Epithelial cell of prostate (primary cell): ENCODE measurements at regions not wholly inside any gene's neighbourhood (a gene's known extent, or its start where the extent isn't known, plus 50 kb on each side); places are given as distances from the start of the nearest gene placed in this dataset.
A peak's percentile ranks its signal among the peaks of the same experiment; 100 is the strongest.

ENCODE experiments used
- DNase-seq: peaks from one replicate; pipeline ENCODE4 v3.0.0-alpha.2; 2011; ENCODE audit warnings: low read depth, low spot score
- H3K27ac ChIP-seq: fragments of 450-650 bp; 2 replicates; pipeline ENCODE4 v1.5.1; 2017; ENCODE audit warnings: mild to moderate bottlenecking

GRCh38 chr17:33352526-33352925, 59.4 kb upstream of the ASIC2 start:
- DNase-seq: no peak
- no peak overlapping the region for H3K27ac ChIP-seq

DNA sequence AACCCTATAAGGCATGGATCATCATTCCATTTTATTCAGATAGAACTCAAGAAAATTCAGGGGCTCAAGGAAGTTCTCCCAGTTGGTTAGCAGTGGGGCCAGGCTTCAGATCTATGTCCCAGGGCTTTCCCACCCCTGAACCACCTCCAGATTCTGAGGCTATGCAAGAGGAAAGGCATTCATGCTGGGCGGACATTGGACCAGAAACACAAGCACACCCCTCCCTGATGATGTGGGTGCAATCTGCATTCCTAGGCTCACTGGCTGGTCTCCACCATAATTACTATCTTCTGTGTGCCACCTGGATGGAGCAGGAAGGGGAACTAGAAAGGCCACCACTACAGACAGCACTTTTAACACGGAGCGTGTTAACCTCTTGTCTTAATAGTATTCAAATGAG, 63.2 kb upstream of the ASIC2 start:
- DNase-seq: no peak

DNA sequence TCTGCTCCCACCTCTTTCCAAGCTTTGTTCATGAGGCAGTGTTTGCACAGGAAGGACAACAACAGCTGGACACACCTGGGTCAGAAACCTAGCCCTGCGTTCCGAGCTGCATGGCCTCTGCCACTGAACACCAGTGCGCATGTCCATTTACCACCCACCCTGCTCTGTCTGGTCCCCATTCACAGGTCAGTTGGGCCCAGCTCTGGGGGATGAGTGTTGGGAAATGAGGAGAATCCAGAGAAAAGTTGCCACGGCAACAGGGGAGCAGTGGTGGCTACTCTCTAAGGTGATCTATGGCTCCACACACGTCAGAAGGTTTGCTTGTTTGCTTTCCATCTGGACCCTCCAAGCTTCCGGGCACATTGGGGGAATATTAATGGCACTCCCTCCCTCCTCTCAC, 70.4 kb upstream of the ASIC2 start:
- no peak overlapping the region for H3K27ac ChIP-seq
- DNase-seq: no peak

More for the DNA sequence above, 63.2 kb upstream of the ASIC2 start:
- no peak overlapping the region for H3K27ac ChIP-seq

DNA sequence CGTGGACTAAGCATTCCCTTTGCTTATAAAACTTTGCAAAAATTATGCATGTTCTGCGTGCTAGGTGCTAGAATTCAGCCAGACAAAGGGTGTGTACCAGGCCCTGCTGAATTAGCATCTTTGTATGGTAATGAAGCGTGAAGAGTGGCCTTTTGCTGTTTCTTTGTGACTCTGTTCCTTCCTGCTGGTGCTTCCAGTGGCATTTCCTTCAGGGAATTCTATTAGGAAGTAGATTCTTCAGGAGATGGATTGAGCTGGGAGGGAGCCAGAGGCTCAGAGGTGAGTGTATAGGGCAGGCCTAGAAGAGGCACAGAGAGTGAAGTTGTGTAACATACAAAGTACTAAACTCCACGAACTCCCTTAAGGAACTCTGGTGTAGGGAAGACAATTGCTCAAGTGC, 73.9 kb upstream of the ASIC2 start:
- no peak for DNase-seq
- H3K27ac ChIP-seq: no peak overlapping the region

DNA sequence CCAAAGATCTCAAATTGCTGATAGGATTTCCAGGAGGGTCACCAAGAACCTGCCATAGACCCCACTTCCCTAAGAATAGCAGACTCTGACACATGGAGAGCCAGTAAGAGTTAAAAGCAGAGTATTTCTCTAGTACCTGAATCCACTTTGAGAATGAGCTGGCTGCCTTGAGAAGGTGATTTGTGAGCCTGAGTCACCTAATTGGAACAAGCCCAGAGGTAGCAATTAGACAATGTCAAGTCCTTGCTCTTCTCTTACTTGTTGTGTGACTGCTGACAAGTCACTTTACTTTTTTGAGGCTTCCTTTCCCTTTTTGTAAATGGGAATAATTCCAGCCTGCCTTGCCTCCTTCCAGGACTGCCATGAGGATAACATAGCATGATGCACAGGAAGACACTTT, 76.1 kb upstream of the ASIC2 start:
- H3K27ac ChIP-seq: no peak overlapping the region
- DNase-seq: peak; percentile 6

DNA sequence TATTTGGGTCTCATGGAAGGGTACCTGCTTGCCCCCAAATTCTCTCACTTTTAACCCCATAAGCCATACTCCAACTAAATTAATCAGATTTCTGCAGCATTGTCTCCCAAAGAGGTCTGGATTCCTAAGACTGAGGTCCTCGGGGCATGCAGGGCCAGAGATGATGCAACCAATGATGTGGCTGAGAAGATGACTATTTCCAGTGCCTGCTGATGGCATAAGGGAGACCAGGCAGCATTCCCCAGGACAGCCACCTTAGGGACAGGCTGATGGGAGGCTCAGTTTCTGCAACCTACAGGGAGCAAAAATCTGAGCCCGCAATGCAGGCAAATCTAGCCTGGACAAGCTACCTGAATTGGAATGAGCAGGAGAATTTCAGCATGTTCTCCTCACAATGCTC, 76.8 kb upstream of the ASIC2 start:
- H3K27ac ChIP-seq: no peak overlapping the region
- no peak for DNase-seq

GRCh38 chr17:33370401-33370800, 77.3 kb upstream of the ASIC2 start:
- DNase-seq: no peak
- no peak overlapping the region for H3K27ac ChIP-seq

- no peak for DNase-seq
- H3K27ac ChIP-seq: no peak overlapping the region
Observed at GRCh38 chr17:33371377-33371776, 78.3 kb upstream of the ASIC2 start.

DNA sequence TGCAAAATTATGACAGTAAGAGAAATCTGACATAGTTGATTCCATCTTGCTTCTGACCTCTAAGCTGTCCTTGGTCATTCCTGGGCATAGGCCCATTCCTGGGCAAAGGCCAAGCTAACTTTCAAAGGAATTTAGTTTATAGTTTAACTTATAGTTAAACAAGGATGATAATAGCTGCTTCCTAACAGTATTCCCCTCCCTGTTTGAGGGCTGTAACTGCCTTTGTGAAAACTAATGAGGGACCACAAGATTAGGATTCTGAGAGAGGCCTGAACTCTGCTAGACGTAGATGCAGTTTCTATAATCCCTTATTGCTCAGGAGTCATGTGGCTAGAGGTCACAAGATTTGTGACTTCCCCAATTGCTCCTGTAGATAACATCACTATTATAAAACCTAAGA, 80.2 kb upstream of the ASIC2 start:
- H3K27ac ChIP-seq: no peak overlapping the region
- DNase-seq: no peak

GRCh38 chr17:33375103-33375502, 82.0 kb upstream of the ASIC2 start:
- no peak for DNase-seq
- H3K27ac ChIP-seq: no peak overlapping the region

GRCh38 chr17:33375783-33376182, 82.7 kb upstream of the ASIC2 start:
- no peak overlapping the region for H3K27ac ChIP-seq

DNA sequence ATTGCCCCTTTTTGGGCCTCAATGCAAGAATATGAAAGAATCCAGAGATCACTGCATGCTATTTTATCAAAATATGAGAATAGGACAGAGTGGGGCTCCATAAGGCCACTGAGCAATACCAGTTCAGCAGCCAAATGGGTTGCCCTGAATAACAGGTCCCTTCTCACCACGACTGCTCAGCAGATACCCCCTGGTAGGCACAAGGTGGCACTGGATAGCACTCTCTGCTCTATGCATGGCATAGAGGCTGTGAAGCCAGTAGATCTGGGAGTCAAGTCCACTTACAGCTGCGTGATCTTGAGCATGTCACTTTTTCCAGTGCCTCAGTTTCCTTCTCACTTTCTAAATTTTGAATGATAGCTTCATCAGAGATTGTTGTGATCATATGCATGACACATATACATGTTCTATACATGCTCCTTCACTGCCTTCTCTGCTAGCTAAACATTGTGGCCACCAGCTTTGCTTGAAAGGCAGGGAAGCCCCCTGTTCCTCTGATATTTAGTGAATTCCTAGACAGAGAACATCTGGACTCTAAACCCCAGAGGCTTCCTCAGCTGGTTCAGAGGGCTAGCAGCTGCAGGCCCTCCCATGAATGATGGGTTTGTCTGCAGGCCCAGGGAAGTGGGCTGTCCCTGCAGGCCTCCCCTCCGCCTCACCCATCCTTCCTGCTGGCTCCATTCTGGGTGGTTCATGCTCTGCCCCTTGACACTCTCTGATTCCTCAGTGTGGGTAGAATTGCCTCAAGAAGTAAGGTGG, 84.9 kb upstream of the ASIC2 start:
- no peak overlapping the region for H3K27ac ChIP-seq
- no peak for DNase-seq

More at GRCh38 chr17:33375783-33376182, 82.7 kb upstream of the ASIC2 start:
- DNase-seq: no peak

- DNase-seq: no peak
- no peak overlapping the region for H3K27ac ChIP-seq
Observed at GRCh38 chr17:33381201-33381600, 88.1 kb upstream of the ASIC2 start.

GRCh38 chr17:33383488-33384023, 90.5 kb upstream of the ASIC2 start:
- no peak overlapping the region for H3K27ac ChIP-seq
- no peak for DNase-seq

GRCh38 chr17:33385133-33385532, 92.0 kb upstream of the ASIC2 start:
- no peak overlapping the region for H3K27ac ChIP-seq
- DNase-seq: no peak

GRCh38 chr17:33385713-33386112, 92.6 kb upstream of the ASIC2 start:
- no peak for DNase-seq
- no peak overlapping the region for H3K27ac ChIP-seq

- DNase-seq: no peak
- H3K27ac ChIP-seq: no peak overlapping the region
Observed at GRCh38 chr17:33387406-33387805, 94.3 kb upstream of the ASIC2 start.

GRCh38 chr17:33389504-33390135, 96.5 kb upstream of the ASIC2 start:
- no peak overlapping the region for H3K27ac ChIP-seq
- DNase-seq: peak; percentile 6

- DNase-seq: no peak
- no peak overlapping the region for H3K27ac ChIP-seq
Observed at GRCh38 chr17:33390479-33391176, 97.5 kb upstream of the ASIC2 start.

DNA sequence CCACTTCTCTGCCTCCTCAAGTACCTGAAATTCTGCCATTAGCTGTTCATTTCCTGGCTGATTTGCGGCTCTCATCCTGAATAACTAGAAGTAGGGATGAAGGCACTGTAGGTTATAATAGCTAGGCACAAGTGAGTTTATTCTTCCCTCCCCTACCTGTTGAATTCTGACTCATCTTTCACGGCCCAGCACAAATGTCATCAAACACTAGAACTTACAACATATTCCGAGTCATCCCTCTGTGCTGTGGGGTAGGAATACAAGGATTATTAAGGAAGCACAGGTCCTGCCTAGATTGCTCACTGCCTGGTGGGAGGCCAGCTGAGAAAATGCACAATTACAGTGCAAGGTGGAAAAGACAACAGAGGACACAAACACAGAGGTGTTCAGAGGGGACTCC, 103.7 kb upstream of the ASIC2 start:
- no peak overlapping the region for H3K27ac ChIP-seq
- no peak for DNase-seq

- no peak overlapping the region for H3K27ac ChIP-seq
- no peak for DNase-seq
Observed at GRCh38 chr17:33398386-33398785, 105.3 kb upstream of the ASIC2 start.
